ENCODE measurements at regions not wholly inside any gene's neighbourhood (a gene's known extent, or its start where the extent isn't known, plus 50 kb on each side); places are given as distances from the start of the nearest gene placed in this dataset.

GRCh38 chr2:6067089-6067488 lies 374.9 kb downstream of the SOX11 start:
- no peaks in the 10 kb centered on the region for H3K4me1 ChIP-seq (ENCODE audit: control insufficient read depth in 1 of 2, low read depth in 2 of 2)
- H3K36me3 ChIP-seq: no peaks in the 10 kb centered on the region
- no peak overlapping the region for H3K4me3 ChIP-seq
- H3K27me3 ChIP-seq (replicated peaks; ENCODE audit: insufficient read depth): no peaks in the 10 kb centered on the region
- no peak for DNase-seq (ENCODE audit: low spot score)
- TF ChIP-seq CTCF (IDR thresholded peaks at IDR 0.05): no peak
- no peaks in the 10 kb centered on the region for H3K9me3 ChIP-seq
- no peak for ATAC-seq (ENCODE audit: insufficient number of reproducible peaks, low FRiP score, low read depth)
- H3K27ac ChIP-seq: no peak overlapping the region

GRCh38 chr2:6067806-6068205 lies 375.6 kb downstream of the SOX11 start:
- H3K4me1 ChIP-seq (ENCODE audit: control insufficient read depth in 1 of 2, low read depth in 2 of 2): no peaks in the 10 kb centered on the region
- TF ChIP-seq CTCF (IDR thresholded peaks at IDR 0.05): no peak
- no peak for DNase-seq (ENCODE audit: low spot score)
- no peaks in the 10 kb centered on the region for H3K27me3 ChIP-seq (replicated peaks; ENCODE audit: insufficient read depth)
- H3K4me3 ChIP-seq: no peak overlapping the region
- H3K9me3 ChIP-seq: no peaks in the 10 kb centered on the region
- H3K27ac ChIP-seq: no peak overlapping the region
- no peak for ATAC-seq (ENCODE audit: insufficient number of reproducible peaks, low FRiP score, low read depth)
- no peaks in the 10 kb centered on the region for H3K36me3 ChIP-seq

GRCh38 chr2:6068429-6068828 lies 376.2 kb downstream of the SOX11 start:
- no peak for TF ChIP-seq CTCF (IDR thresholded peaks at IDR 0.05)
- no peaks in the 10 kb centered on the region for H3K27me3 ChIP-seq (replicated peaks; ENCODE audit: insufficient read depth)
- no peak for ATAC-seq (ENCODE audit: insufficient number of reproducible peaks, low FRiP score, low read depth)
- H3K4me1 ChIP-seq (ENCODE audit: control insufficient read depth in 1 of 2, low read depth in 2 of 2): no peaks in the 10 kb centered on the region
- no peaks in the 10 kb centered on the region for H3K9me3 ChIP-seq
- no peaks in the 10 kb centered on the region for H3K36me3 ChIP-seq
- H3K4me3 ChIP-seq: no peak overlapping the region
- DNase-seq (ENCODE audit: low spot score): no peak
- no peak overlapping the region for H3K27ac ChIP-seq

- Histone ChIP-seq H3K27me3 (replicated peaks; ENCODE audit: insufficient read depth) (no peaks in the 10 kb centered on the region), H3K36me3 (no peaks in the 10 kb centered on the region), H3K27ac (no peak overlapping the region), H3K4me1 (ENCODE audit: control insufficient read depth in 1 of 2, low read depth in 2 of 2) (no peaks in the 10 kb centered on the region), H3K9me3 (no peaks in the 10 kb centered on the region), H3K4me3 (no peak overlapping the region)
- DNase-seq (ENCODE audit: low spot score) (no peak), ATAC-seq (ENCODE audit: insufficient number of reproducible peaks, low FRiP score, low read depth) (no peak)
- TF ChIP-seq CTCF (IDR thresholded peaks at IDR 0.05): no peak
Measured at GRCh38 chr2:6069381-6069780, 377.2 kb downstream of the SOX11 start.

- H3K27me3 ChIP-seq (replicated peaks; ENCODE audit: insufficient read depth): no peaks in the 10 kb centered on the region
- H3K9me3 ChIP-seq: no peaks in the 10 kb centered on the region
- H3K4me3 ChIP-seq: no peak overlapping the region
- H3K4me1 ChIP-seq (ENCODE audit: control insufficient read depth in 1 of 2, low read depth in 2 of 2): no peaks in the 10 kb centered on the region
- no peaks in the 10 kb centered on the region for H3K36me3 ChIP-seq
- DNase-seq (ENCODE audit: low spot score) (no peak), ATAC-seq (ENCODE audit: insufficient number of reproducible peaks, low FRiP score, low read depth) (no peak)
- H3K27ac ChIP-seq: no peak overlapping the region
- no peak for TF ChIP-seq CTCF (IDR thresholded peaks at IDR 0.05)
Measured at GRCh38 chr2:6071519-6071918, 379.3 kb downstream of the SOX11 start.
